Fibroblast of skin of left quadriceps (primary cell): ENCODE measurements at regions not wholly inside any gene's neighbourhood (a gene's known extent, or its start where the extent isn't known, plus 50 kb on each side); places are given as distances from the start of the nearest gene placed in this dataset.
A peak's percentile ranks its signal among the peaks of the same experiment; 100 is the strongest.

ENCODE experiments used
- DNase-seq, 2 experiments: peaks; one replicate each; pipeline ENCODE4 v3.0.0-alpha.2; 2013; ENCODE audit warnings: low read depth in 2 of 2

DNA sequence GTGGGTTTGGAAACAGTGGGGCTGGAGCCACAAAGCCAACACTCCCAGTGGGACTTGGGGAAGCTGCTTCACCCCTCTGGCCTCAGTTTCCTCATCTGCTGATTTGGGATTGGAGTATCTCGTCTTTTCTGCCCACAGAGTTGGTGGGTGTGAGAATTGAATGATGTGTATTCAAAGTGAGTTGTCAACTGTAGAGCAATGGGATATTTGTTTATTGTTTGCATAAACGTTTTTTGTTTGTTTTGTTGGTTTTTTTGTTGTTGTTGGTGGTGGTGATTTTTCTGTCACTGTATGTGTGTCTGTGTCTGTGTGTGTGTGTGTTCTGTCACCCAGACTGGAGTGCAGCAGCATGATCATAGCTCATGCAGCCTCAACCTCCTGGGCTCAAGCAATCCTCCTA, 542.0 kb downstream of the MIAT start:
- DNase-seq, result no peak

DNA sequence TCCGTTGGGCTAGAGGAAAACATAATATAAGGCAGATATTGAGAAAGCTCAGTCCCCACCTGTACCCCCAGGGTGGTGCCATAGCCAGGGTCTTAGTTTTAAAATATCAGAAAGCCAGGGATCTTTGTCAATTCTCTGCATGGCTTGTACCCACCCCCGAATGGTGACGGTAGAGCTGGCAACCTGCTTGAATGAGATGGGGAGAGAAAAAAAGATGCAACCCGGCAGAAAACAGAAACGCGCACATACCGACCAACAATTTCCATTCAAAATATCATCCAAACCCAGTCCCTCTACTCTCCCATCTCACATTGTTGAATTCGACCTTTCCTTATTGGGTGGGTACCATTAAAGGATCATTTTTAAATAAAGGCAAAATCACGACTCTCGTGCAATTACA, 543.9 kb downstream of the MIAT start:
- DNase-seq, result no peak

DNA sequence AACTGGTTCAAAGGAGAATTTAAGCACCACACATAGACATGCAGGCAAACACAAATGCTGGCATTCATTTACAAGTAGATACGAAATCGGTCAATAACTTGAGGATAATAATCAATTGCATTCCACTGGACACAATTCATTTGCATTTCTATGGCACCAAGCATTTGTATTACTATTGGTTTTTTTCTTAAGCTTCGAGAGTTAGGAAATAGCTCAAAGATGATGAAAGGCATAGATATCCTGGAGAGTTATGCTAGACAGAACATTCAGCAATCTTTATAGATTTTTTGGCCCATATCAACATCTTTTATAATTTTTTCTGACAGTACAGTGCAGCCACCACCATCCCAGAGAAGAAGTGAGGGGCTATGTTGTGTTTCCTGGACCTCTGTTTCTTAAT, 544.4 kb downstream of the MIAT start:
- no peak for DNase-seq

DNA sequence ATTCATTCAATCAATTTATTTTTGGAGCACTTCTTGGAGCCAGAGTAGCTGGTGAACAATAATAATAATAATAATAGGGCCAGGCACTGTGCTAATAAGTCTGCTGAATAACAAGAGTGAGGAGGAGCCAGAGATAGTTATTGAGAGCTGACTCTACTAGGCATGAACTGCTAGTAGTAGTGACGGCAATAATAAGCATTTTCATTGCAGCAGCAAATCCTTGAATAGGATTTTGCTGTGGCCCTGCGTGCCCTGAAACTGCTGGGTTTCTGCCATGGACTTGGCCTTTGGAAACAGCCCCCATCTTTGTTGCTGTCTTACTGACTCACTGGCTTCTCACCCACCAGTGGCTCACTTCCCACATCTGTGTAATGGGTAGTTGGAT, 545.9 kb downstream of the MIAT start:
- DNase-seq, result no peak

DNA sequence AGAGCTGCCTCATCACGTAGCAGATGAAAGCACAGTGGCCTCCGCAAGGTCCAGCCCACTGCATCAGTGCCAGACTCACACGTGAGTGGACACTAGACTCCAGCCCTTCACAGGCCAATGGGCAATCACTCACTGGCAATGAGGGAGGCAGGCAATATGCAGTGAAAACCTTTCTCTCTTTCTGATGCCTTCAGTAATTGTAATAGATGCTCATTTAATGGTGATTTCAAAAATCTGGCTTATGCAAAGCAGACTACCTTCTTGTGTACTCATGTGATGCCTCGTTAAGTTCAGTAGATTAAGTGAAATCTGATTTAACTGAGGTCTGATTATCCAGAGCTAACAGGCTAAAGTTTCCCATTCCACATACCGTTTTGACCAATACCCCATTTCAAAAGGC, 546.9 kb downstream of the MIAT start:
- DNase-seq, result no peak

DNA sequence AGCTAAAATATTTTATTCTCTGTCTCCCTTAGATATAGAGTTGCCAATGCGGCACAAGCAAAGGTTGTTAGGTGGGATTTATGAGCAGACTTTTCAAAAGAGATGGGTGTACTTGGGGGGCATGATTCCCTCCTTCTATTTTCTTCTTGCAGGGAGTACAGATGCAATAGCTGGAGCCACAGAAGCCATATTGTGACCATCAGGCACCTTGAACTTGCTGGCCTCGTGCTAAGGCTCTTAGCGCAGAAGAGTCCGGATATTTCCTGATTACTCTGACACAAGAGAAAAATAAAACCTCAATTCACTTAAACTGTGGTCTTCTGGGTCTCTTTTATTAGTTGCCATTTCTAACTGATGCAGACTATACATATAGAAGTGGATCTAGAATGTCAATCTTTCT, 547.4 kb downstream of the MIAT start:
- no peak for DNase-seq

DNA sequence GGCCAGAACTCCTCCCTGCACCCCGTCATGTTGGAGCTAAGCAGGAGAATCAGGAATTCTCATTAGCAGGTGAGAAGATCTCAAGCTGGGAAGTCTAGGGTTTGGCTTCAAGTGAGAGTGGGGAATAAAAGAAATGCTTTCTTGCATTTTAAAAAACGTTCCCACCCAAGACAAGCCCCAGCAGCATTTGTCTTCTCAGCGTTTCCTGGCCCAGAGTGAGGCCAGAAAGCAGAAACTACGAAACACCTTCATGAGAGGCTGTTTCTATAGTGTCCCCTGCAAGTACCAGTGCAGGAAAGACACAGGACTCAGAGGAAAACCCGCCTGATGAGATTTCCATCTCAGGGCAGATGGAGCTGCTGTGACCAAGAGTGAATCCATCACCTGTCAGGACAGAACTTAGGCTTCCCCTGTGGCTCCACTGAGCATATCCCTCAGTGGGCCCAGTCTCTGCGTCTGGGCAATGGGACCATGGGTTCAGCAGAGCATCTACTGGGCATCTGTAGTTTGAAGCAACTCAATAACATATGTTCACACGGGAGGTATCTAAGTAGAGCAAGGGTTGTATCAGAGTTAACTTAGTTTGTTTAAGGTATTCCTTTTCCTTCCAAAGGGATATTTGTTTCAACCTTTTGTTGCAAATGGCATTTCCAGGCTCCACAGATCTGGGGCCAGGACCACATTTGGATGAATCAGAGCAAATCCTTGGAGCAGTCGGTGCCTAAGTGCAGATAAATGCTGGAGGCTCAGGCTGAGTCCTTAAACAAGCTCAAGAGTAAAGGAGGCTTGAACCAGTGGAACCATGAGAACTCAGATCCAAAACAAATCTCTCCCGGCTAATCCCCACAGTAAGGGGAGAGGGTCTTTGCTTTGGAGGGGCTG, 548.3 kb downstream of the MIAT start:
- no peak for DNase-seq

DNA sequence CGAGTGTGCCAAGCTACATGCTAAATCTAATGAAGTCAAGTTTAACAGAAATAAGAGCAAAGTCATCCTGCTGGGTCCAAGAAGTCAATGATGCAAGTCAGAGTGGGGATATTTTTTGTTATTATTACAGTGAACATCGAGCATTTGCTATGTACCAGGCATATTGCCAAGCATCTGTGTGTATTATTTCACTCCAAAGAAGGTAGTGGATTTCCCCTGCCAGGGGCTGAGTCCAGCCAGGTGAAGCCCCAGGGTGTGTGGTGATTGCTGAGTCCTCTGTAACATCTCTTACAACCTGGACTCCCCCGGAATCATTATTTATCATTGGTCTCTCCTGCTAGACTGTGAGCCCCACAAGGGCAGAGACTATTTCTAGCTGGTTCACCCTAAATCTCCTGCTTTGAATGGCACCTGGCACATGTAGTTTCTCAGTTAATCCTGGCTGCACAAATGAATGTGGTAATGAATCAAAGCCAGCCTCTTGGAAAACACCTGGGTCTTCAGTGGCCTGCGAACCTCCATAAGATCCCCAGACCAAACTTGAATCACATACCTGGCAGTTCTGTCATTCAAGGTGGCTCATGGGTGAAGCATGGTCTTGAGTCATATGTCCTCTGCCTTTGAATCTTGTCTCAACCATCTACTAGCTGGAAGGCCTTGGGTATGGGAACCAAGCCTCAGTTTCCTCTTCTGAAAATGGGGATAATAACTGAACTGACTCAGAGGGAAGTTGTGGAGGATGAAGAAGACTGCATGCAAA, 549.2 kb downstream of the MIAT start:
- DNase-seq, result no peak

DNA sequence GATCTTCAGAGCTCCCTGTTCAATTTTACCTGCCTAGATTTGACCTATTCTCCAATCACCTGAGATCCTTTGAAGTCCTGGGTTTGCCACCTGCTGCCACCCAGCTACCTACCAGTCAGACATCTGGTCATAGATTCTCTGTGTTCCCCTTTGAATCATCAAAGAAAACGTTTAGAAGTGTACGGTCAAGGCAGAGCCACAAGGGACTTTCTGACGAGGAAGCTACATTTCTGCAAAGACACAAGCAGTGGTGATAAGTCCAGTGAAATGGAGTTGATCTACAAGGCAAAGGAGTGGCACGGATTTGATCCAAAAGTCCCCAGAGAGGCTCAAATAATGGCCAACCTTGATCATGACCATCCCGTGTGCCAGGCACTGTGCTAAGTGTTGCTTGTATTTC, 549.9 kb downstream of the MIAT start:
- no peak for DNase-seq

DNA sequence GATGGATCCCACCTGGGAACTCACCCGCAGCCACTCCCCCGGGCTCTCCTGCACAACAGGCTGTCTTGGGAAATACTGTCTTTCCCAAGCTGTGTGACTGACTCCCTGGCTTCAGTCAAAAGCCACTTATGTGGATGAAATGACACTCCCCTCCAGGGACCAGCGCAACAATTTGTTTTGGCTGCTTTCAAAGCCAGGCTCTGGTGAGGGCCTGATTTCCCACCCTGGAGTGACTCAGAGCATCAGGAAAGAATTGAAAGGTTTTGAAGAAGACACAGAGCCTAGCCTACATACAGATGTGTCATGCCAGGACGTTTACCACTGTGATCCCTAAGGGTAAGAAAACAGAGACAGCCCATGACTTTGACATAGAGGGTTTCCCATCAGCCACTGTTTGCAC, 550.5 kb downstream of the MIAT start:
- no peak for DNase-seq

DNA sequence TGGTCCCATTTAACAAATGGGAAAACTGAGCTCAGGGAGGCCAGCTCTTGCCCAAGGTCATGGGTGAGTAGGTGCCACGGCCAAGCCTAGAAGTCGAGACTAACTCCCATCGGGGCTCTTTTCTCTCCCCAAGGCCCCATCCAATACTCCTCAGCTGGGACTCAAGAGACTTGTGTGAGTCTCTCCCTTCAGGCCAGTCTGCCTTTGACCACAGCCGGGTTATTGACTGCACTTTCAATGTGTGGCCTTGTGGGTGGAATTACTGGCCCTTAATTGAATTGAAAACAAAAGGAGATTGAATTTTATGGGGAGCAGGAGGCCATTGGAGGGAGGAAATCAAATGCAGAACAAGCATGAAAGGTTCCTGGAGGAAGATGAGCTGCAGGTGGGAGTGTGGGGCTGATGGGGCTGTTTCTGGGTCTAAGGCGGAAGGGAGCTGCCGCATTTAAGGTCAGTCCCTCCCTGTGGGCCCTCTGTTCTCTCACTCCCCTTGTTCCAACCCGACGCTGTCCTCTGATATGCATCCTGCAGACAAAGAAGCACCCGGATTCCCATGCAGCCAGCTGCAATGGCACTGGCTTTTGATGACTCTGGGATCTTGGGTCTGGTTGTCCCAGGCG, 552.8 kb downstream of the MIAT start:
- DNase-seq, result no peak

DNA sequence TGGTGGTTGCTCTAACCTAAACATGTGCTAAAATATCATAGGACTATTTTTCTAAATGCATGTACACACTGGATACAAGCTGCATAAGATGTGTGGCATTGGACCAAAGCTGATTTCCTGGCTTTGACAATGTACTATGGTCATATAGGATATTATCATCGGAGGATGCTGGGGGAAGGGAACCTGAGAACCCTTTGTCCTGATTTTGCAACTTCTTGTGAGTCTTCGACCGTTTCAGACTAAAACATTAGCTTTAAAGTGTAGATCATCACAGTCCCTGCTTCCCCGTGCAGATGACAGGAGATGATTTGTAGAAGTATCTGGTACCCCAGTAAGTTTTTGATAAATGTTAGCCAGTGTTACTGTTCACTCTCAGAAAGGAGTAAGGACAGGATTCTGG, 554.7 kb downstream of the MIAT start:
- DNase-seq, result no peak

DNA sequence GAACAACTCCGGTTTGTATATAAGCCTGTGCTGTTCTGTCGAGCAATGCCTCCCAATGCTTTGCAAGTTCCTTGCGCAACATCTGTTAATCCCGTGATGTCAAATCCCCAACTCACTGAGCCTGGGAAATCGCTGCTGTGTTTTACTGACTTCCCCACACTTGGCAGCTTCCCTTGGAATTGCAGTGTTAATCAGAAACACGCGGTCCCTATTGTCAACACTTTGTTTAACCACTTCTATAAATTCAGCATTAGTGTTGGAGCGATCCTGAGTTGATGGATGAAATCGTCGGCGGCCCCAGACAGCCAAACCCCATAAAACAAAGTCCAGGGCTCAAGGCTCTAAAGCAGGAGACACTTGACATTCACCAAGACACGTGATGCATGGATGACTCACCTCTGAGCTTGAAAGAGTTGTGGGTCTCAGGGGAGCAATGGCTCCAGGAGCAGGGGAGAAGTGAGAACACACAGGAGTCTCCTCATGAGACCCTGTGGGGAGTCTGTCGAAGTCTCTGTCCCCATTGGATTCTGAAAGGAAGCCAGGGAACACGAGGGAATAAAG, 555.3 kb downstream of the MIAT start:
- DNase-seq, result peak; percentile 100

DNA sequence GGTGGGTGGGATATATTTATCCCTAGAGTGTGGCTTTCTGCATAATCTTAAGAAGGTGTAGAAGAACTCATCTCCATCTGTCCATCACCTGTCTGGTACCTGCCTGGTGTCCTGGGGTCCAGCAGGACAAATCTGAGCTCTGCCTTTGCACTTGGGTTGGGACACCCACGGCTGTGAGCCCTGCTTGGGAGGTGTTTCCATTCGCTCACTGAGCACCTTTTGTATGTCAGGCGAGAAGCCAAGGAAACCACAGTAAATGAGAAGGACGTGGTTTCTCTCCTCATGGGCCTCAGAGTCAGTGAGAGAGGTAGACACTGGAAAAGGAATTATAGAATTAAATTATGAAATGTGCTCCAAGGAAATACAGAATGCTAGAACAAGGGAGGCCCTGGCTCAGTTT, 555.9 kb downstream of the MIAT start:
- peak; percentile 58 to 61 for DNase-seq

DNA sequence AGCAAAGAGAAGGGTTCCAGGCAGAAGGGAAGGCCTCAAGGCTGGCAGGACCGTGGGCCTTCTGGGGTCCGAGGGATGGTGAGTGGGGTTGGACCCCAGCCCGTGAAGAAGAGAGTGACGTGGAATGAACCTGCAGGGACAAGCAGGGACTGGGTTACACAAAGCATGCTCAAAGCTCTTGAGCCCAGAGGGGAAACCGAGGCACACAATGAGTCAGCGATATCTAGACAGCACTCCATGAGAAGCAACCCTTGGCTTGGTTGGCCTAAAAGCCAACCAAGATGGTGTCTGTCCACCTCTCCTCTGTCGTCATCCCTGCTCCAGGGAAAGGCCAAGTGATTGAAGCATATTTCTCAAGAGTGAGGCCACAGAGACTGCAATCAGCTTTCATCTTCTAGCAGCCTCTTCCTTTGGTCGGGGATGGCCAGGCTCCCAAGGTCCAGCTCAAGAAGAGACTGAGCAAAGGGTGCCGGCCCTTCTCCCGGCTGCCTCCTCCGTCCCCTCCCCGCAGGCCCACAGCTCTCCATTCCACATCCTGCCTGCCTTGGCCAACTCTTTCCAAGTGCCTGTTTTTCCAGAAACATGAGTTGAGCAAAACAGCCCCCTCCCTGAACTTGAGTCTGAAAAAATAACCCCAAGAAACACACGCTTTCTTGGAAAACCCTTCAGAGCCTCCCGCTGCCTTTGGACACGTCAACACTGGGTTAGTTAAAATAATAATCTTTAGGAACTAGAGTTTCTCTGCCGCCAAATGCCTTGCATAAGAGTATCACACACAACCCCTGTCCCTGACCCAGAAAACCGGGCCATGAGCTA, 556.6 kb downstream of the MIAT start:
- peak; percentile 46 to 59 for DNase-seq

DNA sequence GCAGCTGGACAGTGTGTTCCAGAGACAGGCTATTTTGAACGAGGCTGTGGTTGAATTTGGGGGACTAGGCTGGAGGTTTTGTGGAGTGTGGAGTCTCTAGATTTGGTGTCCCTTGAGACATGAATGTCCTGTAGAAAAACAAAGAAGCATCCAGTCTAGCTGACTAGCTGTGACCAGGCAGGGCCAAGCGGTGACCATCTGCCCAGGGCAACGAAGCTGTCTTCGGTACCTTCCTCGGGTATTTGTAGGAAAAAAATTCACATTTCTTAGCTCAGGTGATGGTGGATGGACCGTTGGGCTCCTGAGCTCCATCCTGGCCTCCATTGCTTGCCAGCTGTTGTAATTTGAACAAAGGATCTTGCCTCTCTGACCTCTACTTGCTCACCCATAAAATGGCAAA, 557.3 kb downstream of the MIAT start:
- DNase-seq, result no peak

DNA sequence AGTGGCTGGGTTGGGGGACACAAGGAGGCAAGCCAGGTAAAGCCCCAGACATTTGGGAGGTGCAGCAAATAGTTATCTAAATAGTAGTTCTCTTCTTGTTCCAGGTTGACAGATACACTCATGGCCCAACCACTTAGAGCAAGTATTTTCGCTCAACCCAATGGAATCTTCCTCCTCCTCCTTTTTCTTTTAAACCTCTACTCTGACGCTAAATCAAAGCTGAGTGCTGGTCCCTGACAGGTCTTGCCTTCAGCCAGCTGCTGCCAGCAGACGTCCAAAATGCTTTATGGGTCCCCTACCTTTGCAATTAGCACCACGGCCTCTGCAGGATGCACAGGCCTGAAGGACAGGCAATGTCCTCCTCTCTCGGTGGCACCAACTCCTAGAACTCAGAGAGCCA, 558.5 kb downstream of the MIAT start:
- DNase-seq, result no peak

DNA sequence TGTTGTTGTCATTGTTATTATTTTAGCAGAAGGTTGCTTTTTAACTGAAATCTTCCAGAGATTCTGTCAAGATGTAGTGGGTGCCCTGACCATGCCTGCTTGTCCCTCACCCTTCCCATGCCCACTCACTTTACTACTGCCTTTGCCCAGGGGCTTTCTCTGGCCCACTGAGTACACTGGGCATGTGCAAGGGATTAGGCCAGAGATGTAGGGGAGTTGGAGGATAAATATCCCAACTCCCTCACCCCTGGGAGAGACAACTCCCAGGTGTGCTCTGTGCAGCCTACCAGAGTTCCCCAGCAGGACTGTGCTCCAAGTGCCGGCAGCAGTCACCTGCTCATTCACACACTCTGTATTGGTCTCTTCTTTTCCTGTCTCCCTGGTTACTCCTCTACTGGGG, 559.1 kb downstream of the MIAT start:
- no peak for DNase-seq

DNA sequence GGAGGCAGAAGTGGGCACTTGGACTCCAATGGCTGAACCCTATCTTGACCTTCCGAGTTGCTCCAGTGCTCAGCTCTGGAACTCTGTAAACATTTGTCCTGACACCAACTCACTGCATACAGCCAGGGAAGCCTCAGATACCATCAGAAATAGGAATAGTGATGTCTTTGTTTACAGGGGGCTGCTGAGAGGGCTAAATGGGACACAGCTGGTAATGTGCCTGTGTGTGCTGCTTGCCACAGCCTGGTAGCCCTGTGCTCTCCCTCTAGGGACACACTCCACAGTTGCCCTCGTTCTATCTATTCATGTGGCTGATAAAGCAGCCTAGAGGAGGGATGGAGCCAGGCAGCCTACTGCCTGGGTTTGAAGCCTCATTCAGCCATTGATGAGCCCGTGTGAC, 559.8 kb downstream of the MIAT start:
- DNase-seq, result no peak

DNA sequence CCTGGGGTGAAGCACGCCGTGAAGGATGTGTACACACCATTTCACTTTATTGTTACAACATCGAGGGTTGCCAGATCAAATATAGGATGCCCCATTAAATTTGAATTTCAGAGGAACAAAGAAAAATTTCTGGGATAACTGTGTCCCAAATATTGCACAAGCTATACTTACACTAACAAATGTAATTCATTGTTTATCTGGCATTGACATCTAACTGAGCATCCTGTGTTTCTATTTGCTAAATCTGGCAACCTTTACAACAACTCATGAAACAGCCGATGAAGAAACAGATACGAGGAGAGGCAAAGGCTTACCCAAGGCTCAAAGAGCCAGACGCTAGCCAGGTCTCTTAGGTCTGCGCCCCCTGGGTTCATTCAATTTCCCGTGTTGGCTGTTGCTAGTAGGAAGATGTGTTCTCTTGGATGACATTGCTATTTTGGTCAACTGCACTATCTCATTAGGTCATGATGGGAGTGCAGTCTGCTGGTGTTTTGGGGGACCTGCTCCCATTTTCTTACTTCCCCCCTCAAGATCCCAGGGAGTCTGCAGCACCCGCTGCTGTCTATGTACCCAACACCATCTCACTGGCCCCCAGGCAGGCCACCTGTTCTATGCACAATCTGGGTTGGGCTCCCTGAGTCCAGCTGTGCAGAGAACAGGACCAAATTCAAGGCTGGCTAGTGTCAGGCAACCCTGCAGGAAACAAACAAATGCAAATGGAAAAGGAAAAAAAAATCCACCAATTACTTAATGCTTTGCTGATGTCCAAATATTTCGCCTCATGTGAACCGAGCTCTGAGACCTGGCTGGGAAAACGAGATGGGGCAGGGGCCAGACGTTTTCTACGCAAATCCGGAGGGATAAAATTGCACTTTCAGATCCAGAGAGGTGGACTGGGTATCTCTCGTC, 560.9 kb downstream of the MIAT start:
- no peak for DNase-seq

DNA sequence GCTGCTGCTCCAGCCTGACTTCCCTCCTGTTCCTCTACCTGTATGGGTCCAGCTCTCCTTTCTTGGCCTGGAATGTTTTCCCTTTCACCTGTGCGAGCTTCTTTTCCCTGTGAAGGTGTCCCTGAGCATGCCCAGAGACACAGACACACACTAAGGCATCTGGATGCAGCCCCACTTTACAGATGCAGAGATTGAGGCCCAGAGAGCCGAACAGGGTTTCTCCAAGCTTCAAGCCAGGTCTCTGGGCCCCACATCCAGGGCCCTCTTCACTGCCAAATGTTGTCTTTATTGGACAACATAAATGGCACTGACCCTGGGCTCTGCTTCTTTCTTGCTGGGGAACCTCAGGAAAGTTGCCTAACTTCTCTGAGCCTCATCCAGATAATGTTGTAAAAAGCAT, 561.6 kb downstream of the MIAT start:
- no peak for DNase-seq
